ENCODE measurements at regions not wholly inside any gene's neighbourhood (a gene's known extent, or its start where the extent isn't known, plus 50 kb on each side); places are given as distances from the start of the nearest gene placed in this dataset.

DNA sequence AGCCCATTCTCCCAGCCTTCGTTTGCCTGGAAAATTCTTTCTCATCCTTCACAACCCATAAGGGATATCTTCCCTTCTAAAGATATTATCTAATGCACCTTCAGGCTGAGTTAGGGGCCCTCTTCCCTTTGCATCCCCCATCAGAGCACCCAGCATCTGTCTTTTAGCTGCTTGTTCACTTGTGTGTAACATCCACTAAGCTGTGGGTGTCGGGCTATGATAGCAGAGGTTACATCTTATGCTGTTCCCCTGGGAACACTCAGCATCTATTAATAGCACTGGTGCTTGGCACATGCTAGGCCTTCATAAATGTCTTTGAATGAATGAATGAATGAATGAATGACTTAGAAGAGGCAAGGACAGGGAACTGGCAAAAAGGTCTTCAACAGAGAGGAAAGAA lies 131.8 kb downstream of the NUAK1 start:
- no peak for DNase-seq

DNA sequence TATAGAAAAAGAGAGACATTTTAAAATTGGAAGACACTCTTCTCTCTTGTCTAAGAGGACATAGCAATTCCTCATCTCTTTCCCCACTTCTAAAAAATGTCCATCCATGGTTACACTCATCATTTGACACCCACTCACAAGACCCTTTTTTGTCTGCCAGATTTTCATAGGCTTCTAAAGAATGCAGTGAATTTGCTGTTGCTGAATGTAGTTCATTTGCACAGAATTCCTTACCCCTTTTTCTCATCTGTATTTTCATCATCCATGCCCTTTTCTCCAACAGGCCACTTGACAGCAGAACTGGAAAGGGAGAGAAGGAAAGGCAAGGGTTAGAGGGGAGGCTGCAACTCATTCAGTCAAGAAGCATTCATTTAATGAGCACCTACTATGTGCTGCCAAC lies 128.0 kb downstream of the NUAK1 start:
- DNase-seq, result no peak

Data from NCI-H2107 (cell line).